Tongue (tissue), 1 donor: ENCODE measurements at regions not wholly inside any gene's neighbourhood (a gene's known extent, or its start where the extent isn't known, plus 50 kb on each side); places are given as distances from the start of the nearest gene placed in this dataset.
"Not testable (repeated sequence)": the region's sequence is repeated elsewhere in the genome, so short reads cannot be mapped to it uniquely, and the experiment has no call there.

Source experiments
- DNase-seq: peaks from one replicate; pipeline ENCODE4 v3.0.0-alpha.2; 2015

- peak; percentile 51 for DNase-seq
Observed at GRCh38 chrX:43375136-43375535, 281.0 kb upstream of the MAOA start.

- no peak for DNase-seq
Observed at GRCh38 chrX:43380704-43381103, 275.4 kb upstream of the MAOA start.

- DNase-seq: no peak
Observed at GRCh38 chrX:43386875-43387274, 269.2 kb upstream of the MAOA start.

GRCh38 chrX:43405191-43405590 is 250.9 kb upstream of the MAOA start:
- DNase-seq: no peak

- no peak for DNase-seq
Observed at GRCh38 chrX:43423876-43424275, 232.2 kb upstream of the MAOA start.

GRCh38 chrX:43436517-43436916 is 219.6 kb upstream of the MAOA start:
- no peak for DNase-seq

- no peak for DNase-seq
Observed at GRCh38 chrX:43446752-43447151, 209.3 kb upstream of the MAOA start.

- DNase-seq: no peak
Observed at GRCh38 chrX:43448688-43449087, 207.4 kb upstream of the MAOA start.

GRCh38 chrX:43450355-43450754 is 205.7 kb upstream of the MAOA start:
- DNase-seq: no peak

GRCh38 chrX:43451976-43452686 is 204.0 kb upstream of the MAOA start:
- DNase-seq: not testable (repeated sequence)

- peak; percentile 3 for DNase-seq
Observed at GRCh38 chrX:43456063-43456462, 200.0 kb upstream of the MAOA start.

- DNase-seq: no peak
Observed at GRCh38 chrX:43456906-43457305, 199.2 kb upstream of the MAOA start.

GRCh38 chrX:43467608-43468234 is 188.4 kb upstream of the MAOA start:
- no peak for DNase-seq

GRCh38 chrX:43469391-43470054 is 186.6 kb upstream of the MAOA start:
- no peak for DNase-seq

- no peak for DNase-seq
Observed at GRCh38 chrX:43474321-43474720, 181.8 kb upstream of the MAOA start.

- no peak for DNase-seq
Observed at GRCh38 chrX:43479070-43479469, 177.0 kb upstream of the MAOA start.

- DNase-seq: no peak
Observed at GRCh38 chrX:43479850-43480249, 176.2 kb upstream of the MAOA start.

GRCh38 chrX:43481576-43481975 is 174.5 kb upstream of the MAOA start:
- no peak for DNase-seq

- no peak for DNase-seq
Observed at GRCh38 chrX:43493756-43494155, 162.3 kb upstream of the MAOA start.

- peak; percentile 49 for DNase-seq
Observed at GRCh38 chrX:43500246-43500645, 155.9 kb upstream of the MAOA start.

GRCh38 chrX:43500996-43501694 is 155.0 kb upstream of the MAOA start:
- peak; percentile 13 for DNase-seq

- no peak for DNase-seq
Observed at GRCh38 chrX:43504394-43504793, 151.7 kb upstream of the MAOA start.

GRCh38 chrX:43505769-43506168 is 150.3 kb upstream of the MAOA start:
- DNase-seq: no peak
